GM12874 (cell line): ENCODE measurements at regions not wholly inside any gene's neighbourhood (a gene's known extent, or its start where the extent isn't known, plus 50 kb on each side); places are given as distances from the start of the nearest gene placed in this dataset.

ENCODE experiments used
- TF ChIP-seq, protein P1 (sequence below): IDR thresholded peaks from 2 replicates; pipeline ENCODE4 v1.5.1; 2011; ENCODE audit warnings: low read depth, mild to moderate bottlenecking, control low read depth, low read length, moderate library complexity; ENCODE audit not compliant: insufficient read depth

DNA sequence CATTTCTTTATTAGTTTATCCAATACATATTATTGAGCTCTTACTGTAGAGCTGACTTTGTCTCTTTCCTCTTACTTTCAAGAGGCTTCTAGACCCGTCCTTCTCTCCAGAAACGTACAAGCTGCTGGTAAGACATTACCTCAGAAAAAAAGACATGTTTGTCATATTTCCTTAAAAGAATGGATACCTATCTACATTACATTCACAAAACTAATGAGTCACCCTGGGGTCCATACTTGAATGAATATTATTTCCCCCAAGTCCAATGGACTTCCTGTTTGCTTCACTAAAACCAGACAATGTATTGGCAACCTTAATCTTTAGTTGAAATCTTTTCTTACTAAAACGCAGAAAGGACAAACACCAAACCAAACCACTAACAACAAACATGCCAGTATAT is 176.5 kb upstream of the CLNK start:
- TF ChIP-seq, protein P1, sequence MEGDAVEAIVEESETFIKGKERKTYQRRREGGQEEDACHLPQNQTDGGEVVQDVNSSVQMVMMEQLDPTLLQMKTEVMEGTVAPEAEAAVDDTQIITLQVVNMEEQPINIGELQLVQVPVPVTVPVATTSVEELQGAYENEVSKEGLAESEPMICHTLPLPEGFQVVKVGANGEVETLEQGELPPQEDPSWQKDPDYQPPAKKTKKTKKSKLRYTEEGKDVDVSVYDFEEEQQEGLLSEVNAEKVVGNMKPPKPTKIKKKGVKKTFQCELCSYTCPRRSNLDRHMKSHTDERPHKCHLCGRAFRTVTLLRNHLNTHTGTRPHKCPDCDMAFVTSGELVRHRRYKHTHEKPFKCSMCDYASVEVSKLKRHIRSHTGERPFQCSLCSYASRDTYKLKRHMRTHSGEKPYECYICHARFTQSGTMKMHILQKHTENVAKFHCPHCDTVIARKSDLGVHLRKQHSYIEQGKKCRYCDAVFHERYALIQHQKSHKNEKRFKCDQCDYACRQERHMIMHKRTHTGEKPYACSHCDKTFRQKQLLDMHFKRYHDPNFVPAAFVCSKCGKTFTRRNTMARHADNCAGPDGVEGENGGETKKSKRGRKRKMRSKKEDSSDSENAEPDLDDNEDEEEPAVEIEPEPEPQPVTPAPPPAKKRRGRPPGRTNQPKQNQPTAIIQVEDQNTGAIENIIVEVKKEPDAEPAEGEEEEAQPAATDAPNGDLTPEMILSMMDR, result no peak

DNA sequence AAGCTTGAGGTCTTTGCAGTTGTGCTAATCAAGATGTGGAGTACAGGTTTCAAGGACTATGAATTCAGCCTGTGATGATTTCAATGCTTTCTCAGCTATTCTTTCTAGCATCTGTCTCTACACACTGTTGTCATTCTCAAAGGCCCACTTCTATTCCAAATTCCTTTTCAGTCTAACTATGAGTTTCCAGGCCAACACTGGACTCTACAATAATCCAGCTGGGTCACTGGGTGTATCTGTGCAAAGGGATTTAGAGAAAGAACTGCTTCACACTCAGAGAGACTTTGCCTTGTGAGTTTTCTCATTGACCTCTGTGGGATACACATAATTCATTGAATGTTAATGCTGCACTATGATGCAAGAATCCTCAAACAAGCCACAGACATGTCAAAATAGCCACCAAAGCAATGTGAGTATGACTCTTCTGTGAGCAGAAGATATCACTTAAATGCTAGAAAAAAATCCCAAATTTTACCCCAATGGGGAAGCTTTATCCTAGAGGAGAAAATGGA is 171.8 kb upstream of the CLNK start:
- TF ChIP-seq, protein P1, result no peak

DNA sequence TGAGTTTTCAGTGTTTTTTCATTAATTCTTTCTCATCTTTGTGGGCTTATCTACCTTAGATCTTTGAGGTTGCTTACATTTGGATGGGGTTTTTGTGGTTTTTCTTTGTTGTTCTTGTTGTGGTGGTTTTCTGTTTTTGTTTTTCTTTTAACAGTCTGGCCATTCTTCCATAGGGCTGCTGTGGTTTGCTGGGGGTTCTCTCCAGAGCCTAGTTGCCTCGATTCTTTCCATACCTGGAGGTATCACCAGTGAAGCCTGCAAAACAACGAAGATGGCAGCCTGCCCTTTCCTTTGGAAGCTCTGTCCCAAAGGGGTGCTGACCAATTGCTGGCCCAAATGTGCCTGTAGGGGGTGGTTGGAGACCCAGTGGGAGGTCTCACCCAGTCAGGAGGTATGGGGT is 168.6 kb upstream of the CLNK start:
- TF ChIP-seq, protein P1, result no peak

DNA sequence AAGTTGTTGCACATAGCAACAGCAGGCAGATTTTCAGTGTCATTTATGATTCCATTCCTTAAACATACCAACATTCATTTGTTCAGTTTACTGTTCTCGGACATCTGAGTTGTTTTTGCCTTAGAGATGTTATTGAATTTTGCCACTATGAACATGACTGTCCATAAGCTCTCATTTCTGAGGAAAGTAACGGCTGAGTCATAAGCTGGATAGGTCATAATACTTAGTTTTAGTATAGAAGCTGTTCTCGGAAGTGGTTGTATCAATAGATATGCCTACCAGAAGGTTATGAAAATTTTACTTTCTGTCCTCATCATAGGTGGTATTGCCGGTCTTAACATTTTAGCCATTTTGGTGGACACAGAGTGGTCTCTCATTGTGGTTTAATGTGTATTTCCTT is 157.1 kb upstream of the CLNK start:
- TF ChIP-seq, protein P1, result no peak

DNA sequence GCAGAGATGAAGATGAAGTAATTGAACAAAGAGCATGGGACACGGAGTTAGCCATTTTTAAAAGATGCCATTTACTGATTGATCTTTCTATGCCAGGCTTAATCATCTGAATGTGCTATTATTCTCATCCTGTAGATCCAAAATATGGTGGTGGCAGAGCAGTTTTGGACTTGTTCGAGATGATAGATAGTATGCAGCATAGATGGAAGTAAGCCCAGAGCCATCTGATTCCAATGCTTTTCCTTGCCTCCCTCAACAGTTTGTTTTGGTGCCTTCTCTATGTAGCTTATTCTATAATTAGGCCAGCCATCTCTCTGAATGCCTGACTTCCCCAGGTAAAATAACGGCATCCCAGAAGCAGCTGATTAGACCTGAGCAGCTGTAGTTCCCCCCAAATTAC is 152.6 kb upstream of the CLNK start:
- TF ChIP-seq, protein P1, result no peak

DNA sequence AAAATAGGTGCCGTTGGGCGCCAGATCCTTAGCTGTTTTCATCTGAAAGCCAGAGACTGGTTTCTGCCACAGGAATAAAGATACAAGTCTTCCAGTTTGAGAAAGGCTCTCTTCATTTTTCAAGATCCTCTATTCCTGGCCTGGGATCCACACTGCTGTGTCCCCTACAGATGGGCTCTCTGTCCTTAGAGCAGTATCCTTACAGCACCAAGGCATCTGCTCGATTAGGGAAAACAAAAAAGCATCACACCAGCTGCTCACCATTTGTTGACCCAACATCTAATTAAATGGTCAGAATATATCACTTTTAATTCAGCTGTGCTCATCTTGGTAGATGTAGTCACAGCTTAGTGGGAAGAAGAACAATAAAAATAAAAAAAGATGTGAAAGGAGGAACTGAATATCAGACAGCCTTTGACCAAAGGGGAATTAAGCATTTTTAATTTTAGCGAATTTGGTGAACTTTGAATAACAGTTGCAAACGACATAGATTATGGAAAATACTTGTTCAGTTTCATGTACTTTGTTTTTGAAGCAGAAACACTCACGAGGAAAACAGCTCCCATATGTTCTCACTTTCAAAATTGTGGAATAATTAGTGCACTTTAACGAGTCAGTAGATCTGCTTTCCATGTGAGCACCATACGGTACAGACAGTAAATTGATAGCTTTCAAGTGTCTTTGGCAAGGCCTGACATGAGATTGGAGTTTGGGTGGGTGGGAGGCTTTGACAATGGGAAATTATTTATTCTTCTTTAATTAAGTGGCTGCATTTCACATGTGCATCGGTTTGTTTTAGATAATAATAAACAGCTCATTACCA is 148.4 kb upstream of the CLNK start:
- TF ChIP-seq, protein P1, result no peak

DNA sequence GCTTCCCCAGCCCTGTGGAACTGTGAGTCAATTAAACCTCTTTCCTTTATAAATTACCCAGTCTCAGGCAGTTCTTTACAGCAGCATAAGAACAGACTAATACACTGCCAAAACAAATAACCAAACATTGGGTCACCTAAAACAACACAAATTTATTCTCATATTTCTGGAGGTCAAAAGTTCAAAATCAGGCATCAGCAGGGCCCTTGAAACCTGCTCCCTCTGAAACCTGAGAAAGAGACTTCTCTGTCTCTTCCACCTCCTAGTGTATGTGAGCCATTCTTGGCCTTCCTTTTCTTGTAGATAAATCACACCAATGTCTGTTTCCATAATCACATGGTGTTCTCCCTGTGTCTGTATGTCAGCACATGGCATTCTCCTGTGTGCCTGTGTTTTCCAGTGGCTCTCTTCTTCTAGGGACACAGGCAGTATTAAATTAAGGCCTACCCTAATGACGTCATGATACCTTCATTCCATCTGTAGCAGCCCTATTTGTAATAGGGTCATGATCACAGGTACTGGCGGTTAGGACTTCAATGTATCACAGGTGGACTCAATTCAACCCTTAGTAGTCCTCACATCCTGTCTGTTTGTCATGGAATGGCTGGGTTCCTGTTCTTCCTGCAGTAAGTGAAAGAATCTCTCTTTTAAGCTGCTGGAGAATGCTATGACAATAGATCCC is 147.3 kb upstream of the CLNK start:
- TF ChIP-seq, protein P1, result no peak
